ENCODE measurements at regions not wholly inside any gene's neighbourhood (a gene's known extent, or its start where the extent isn't known, plus 50 kb on each side); places are given as distances from the start of the nearest gene placed in this dataset.

DNA sequence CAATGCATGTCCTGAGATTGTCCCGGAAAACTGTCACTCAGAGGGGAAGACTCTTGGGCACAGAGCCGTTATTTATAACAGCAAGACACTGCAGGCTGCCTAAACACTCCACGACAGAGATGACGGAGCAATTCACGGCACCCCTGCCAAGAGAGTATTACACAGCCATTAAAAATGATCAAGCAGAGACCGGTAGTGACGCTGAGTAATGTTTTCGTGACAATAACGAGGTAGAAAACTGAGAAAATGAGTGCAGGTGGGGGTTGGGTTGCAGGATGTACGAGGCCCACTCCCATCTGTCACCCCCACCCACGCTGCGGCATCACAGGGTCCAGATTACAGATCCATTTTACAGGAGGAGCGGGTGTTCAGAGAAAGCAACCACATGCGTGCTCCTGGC lies 58.9 kb upstream of the LINGO1 start:
- H3K9me3 ChIP-seq, result no peaks in the 10 kb centered on the region
- H3K27me3 ChIP-seq (replicated peaks in 1 of 7), result peaks cover 0 to 73% (median 4%) of the 10 kb centered on the region in 7 donors
- intact Hi-C loops (cut with DNase I; ENCODE audit: low total_unique reads), result no loop called here
- H3K36me3 ChIP-seq, result no peaks in the 10 kb centered on the region
- DNase-seq, result no peak
- H3K4me1 ChIP-seq, result peaks cover 0 to 23% (median 6%) of the 10 kb centered on the region in 6 donors
- WGBS, 5 donors, result 82 to 88% (median 83%) methylated on average over 14 of the region's 14 CpGs
- no peak overlapping the region for H3K27ac ChIP-seq
- TF ChIP-seq POLR2A (IDR thresholded peaks at IDR 0.05), result no peak
- H3K4me3 ChIP-seq, result no peak overlapping the region

DNA sequence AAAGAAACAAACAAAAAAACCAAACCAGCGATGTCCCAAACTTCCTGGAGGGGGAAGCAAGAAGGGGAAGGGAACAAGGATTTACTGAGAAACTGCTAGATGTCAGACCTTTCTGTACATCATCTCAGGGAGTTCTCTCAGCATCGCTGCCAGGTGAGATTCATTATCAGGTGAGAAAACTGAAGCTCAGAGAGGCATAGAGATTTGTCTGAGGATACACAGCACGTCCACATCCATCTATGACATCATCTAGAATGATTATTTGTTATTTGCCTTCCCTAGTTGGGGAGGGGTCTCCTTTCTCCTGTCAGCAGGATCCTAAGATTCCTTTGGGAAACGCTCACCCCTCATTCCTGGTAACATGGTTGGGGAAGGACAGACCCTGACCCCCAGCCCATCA lies 57.1 kb upstream of the LINGO1 start:
- no peaks in the 10 kb centered on the region for H3K9me3 ChIP-seq
- no peak for DNase-seq
- H3K4me1 ChIP-seq, result peaks cover 0 to 7% (median 2%) of the 10 kb centered on the region in 6 donors
- WGBS, 5 donors, result 59 to 77% (median 70%) methylated on average over 4 of the region's 4 CpGs
- TF ChIP-seq POLR2AphosphoS5 (IDR thresholded peaks at IDR 0.05), result no peak
- TF ChIP-seq, protein P1, sequence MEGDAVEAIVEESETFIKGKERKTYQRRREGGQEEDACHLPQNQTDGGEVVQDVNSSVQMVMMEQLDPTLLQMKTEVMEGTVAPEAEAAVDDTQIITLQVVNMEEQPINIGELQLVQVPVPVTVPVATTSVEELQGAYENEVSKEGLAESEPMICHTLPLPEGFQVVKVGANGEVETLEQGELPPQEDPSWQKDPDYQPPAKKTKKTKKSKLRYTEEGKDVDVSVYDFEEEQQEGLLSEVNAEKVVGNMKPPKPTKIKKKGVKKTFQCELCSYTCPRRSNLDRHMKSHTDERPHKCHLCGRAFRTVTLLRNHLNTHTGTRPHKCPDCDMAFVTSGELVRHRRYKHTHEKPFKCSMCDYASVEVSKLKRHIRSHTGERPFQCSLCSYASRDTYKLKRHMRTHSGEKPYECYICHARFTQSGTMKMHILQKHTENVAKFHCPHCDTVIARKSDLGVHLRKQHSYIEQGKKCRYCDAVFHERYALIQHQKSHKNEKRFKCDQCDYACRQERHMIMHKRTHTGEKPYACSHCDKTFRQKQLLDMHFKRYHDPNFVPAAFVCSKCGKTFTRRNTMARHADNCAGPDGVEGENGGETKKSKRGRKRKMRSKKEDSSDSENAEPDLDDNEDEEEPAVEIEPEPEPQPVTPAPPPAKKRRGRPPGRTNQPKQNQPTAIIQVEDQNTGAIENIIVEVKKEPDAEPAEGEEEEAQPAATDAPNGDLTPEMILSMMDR (IDR thresholded peaks at IDR 0.05 in 8 of 11, conservative IDR thresholded peaks at IDR 0.05 in 3 of 11), result no peak
- no peak for TF ChIP-seq POLR2A (IDR thresholded peaks at IDR 0.05)
- peaks cover 0 to 65% (median 4%) of the 10 kb centered on the region in 7 donors for H3K27me3 ChIP-seq (replicated peaks in 1 of 7)
- no peak overlapping the region for H3K4me3 ChIP-seq
- H3K36me3 ChIP-seq, result no peaks in the 10 kb centered on the region
- H3K27ac ChIP-seq, result no peak overlapping the region
- intact Hi-C loops (cut with DNase I; ENCODE audit: low total_unique reads), result no loop called here

DNA sequence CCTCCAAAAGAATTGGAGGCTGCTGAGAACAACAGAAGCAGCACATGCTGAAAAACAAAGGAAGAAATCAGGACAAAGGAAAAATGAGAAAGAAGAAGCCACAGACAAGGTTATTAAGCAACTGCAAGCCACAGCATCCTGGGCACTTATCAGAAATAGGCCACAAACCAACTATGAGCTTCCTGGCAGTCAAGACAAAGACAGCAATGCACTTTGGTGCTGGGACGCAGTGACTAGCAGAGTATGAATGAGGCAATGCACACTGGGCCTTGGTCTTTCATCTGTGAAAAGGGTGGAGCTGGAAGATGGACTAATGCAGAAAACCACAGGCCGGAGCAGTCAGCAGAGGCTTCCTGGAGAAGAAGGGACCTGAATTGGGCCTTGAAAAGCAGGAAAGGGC lies 56.0 kb upstream of the LINGO1 start:
- WGBS, 5 donors, result 35 to 68% (median 46%) methylated on average over 2 of the region's 2 CpGs
- Histone ChIP-seq H3K4me3 (no peak overlapping the region), H3K27me3 (replicated peaks in 1 of 7) (peaks cover 0 to 69% (median 4%) of the 10 kb centered on the region in 7 donors), H3K4me1 (peaks cover 0 to 7% (median 2%) of the 10 kb centered on the region in 6 donors), H3K27ac (no peak overlapping the region), H3K9me3 (no peaks in the 10 kb centered on the region), H3K36me3 (no peaks in the 10 kb centered on the region)
- TF ChIP-seq POLR2A (IDR thresholded peaks at IDR 0.05) (no peak), POLR2AphosphoS5 (IDR thresholded peaks at IDR 0.05) (no peak)
- TF ChIP-seq, protein P1 (IDR thresholded peaks at IDR 0.05 in 8 of 11, conservative IDR thresholded peaks at IDR 0.05 in 3 of 11), result no peak
- intact Hi-C loops (cut with DNase I; ENCODE audit: low total_unique reads), result no loop called here
- DNase-seq, result no peak

DNA sequence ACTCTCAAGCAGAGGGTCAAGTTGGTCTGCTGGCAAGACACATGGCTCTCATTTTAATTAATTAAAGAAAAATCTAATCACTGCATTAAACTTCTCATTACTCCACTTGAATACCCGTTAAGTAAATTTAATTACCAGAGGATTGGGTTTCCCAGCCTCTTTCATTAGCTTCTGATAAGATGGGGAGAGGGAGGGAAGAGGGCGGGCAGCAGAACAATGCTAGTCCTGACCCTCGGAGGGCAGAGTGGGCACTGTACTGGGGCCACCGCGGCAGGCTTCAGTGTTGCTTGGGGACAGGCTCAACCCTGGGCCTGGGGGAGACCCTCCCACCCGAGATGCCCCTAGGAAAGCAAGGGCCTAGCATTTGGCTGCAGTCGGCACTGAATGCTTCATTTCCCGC lies 55.6 kb upstream of the LINGO1 start:
- 75 to 86% (median 83%) methylated on average over 8 of the region's 8 CpGs for WGBS, 5 donors
- Histone ChIP-seq H3K27ac (no peak overlapping the region), H3K4me1 (peaks cover 0 to 7% (median 2%) of the 10 kb centered on the region in 6 donors), H3K9me3 (no peaks in the 10 kb centered on the region), H3K27me3 (replicated peaks in 1 of 7) (peaks cover 0 to 67% (median 4%) of the 10 kb centered on the region in 7 donors), H3K4me3 (no peak overlapping the region), H3K36me3 (no peaks in the 10 kb centered on the region)
- TF ChIP-seq, protein P1 (IDR thresholded peaks at IDR 0.05 in 8 of 11, conservative IDR thresholded peaks at IDR 0.05 in 3 of 11), result no peak
- TF ChIP-seq POLR2A (IDR thresholded peaks at IDR 0.05), result no peak
- no peak for TF ChIP-seq POLR2AphosphoS5 (IDR thresholded peaks at IDR 0.05)
- intact Hi-C loops (cut with DNase I; ENCODE audit: low total_unique reads), result no loop called here
- DNase-seq, result no peak
